HepG2 (cell line): ENCODE measurements at regions not wholly inside any gene's neighbourhood (a gene's known extent, or its start where the extent isn't known, plus 50 kb on each side); places are given as distances from the start of the nearest gene placed in this dataset.

Source experiments
- ATAC-seq: fragments of 200-7000 bp; cut with Tn5 transposase; 3 replicates; pipeline ENCODE4 v1.9.1; 2020; ENCODE audit warnings: mild to moderate bottlenecking, moderate library complexity
- BruUV-seq: library from RNA; stranded (reverse); fragments of 400-500 nt; replicated peaks from 2 replicates; lab custom pipeline; 2021; lab: Mats Ljungman, UMichigan
- CTCF ChIA-PET: fragments of 300-600 bp; formaldehyde crosslinking; extraction: SDS; loops from one replicate; lab custom pipeline; 2021; ENCODE audit warnings: low total read pairs, inconsistent platforms, low intra/inter-chr PET ratio; lab: Yijun Ruan, JAX
- POLR2A ChIA-PET: fragments of 350-600 bp; sonication (Branson Sonifier 250); formaldehyde crosslinking; loops from one replicate; lab custom pipeline; 2020; ENCODE audit warnings: antibody characterized with exemption, inconsistent platforms; lab: Yijun Ruan, JAX
- DNase-seq: peaks from one replicate; pipeline ENCODE4 v3.0.0-alpha.2; 2015; ENCODE audit warnings: low spot score
- FAIRE-seq: peaks from 3 replicates; lab custom pipeline; 2011; peaks lifted over from hg19 to GRCh38; lab: Jason Lieb, UNC
- H2AFZ ChIP-seq: one replicate; pipeline ENCODE4 v1.6.1; 2011; ENCODE audit warnings: low read length, inconsistent platforms
- H3K27ac ChIP-seq: fragments of 300-600 bp; 3 replicates; pipeline ENCODE4 v1.8.0; 2011; ENCODE audit warnings: mixed run types, mild to moderate bottlenecking, mixed read lengths, low read length, inconsistent platforms; ENCODE audit not compliant: insufficient read depth; ENCODE audit errors: extremely low read length
- H3K27me3 ChIP-seq, 2 experiments: fragments of 200-600 bp in 1 of 2; 2 replicates in 1 of 2; 3 replicates in 1 of 2; pipeline versions ENCODE4 v1.6.0 to v1.8.0; 2011; ENCODE audit warnings: low read length in 2 of 2, mild to moderate bottlenecking in 2 of 2, moderate library complexity in 2 of 2, inconsistent platforms in 1 of 2; ENCODE audit not compliant: insufficient read depth in 2 of 2, control insufficient read depth in 1 of 2
- H3K36me3 ChIP-seq, 2 experiments: fragments of 200-600 bp in 1 of 2; replicated peaks in 1 of 2; 2 replicates in 1 of 2; 3 replicates in 1 of 2; pipeline versions ENCODE4 v1.5.1 to v1.8.0; 2011; ENCODE audit warnings: low read length in 2 of 2, inconsistent platforms in 1 of 2; ENCODE audit not compliant: insufficient read depth in 2 of 2, control insufficient read depth in 1 of 2
- H3K4me1 ChIP-seq: 2 replicates; pipeline ENCODE4 v1.5.1; 2012; ENCODE audit warnings: low read length, inconsistent platforms; ENCODE audit not compliant: insufficient read depth
- H3K4me2 ChIP-seq: 2 replicates; pipeline ENCODE4 v1.6.0; 2011; ENCODE audit warnings: low read depth, low read length, inconsistent platforms
- H3K4me3 ChIP-seq, 3 experiments: fragments of 200-600 bp in 1 of 3; sonication (generic), shearing (Covaris generic) in 1 of 3; replicated peaks in 1 of 3; 2 replicates each; pipeline ENCODE4 v1.5.1; 2011 to 2016; ENCODE audit warnings: low read length in 3 of 3, inconsistent platforms in 2 of 3, low read depth in 2 of 3, mild to moderate bottlenecking in 2 of 3, control low read depth in 1 of 3, mixed read lengths in 1 of 3; ENCODE audit not compliant: insufficient read depth in 1 of 3
- H3K79me2 ChIP-seq: one replicate; pipeline ENCODE4 v1.6.1; 2011; ENCODE audit warnings: low read length, inconsistent platforms; ENCODE audit not compliant: insufficient read depth
- H3K9ac ChIP-seq: 2 replicates; pipeline ENCODE4 v1.6.0; 2011; ENCODE audit warnings: mild to moderate bottlenecking, low read depth, low read length, inconsistent platforms; ENCODE audit not compliant: insufficient read depth
- H3K9me3 ChIP-seq: 2 replicates; pipeline ENCODE4 v1.5.1; 2012; ENCODE audit warnings: mild to moderate bottlenecking, low read length
- H4K20me1 ChIP-seq: 2 replicates; pipeline ENCODE4 v1.6.0; 2011; ENCODE audit warnings: inconsistent platforms, mild to moderate bottlenecking, low read length, moderate library complexity; ENCODE audit not compliant: insufficient read depth
- DMTF1 ChIP-seq: sonication (generic); formaldehyde crosslinking; IDR thresholded peaks from 2 replicates; pipeline ENCODE4 v1.4.0; 2020; ENCODE audit warnings: mild to moderate bottlenecking, missing genetic modification reagents
- NFIB ChIP-seq: sonication (generic); formaldehyde crosslinking; IDR thresholded peaks from 2 replicates; pipeline ENCODE4 v1.9.0; 2021; ENCODE audit warnings: missing genetic modification reagents, mild to moderate bottlenecking, borderline replicate concordance
- RAD51 ChIP-seq: fragments of 450-650 bp; IDR thresholded peaks from 2 replicates; pipeline ENCODE4 v1.6.1; 2016; ENCODE audit warnings: borderline replicate concordance
- SMAD3 ChIP-seq: sonication (generic); formaldehyde crosslinking; IDR thresholded peaks from 2 replicates; pipeline ENCODE4 v1.4.0; 2020; ENCODE audit warnings: missing genetic modification reagents
- TEAD2 ChIP-seq: sonication (generic); formaldehyde crosslinking; IDR thresholded peaks from 2 replicates; pipeline ENCODE4 v1.9.0; 2021; ENCODE audit warnings: missing genetic modification reagents
- ZFY ChIP-seq: sonication (generic); formaldehyde crosslinking; IDR thresholded peaks from 2 replicates; pipeline ENCODE4 v1.4.0; 2020; ENCODE audit warnings: missing genetic modification reagents
- ZNF354B ChIP-seq: sonication (generic); formaldehyde crosslinking; IDR thresholded peaks from 2 replicates; pipeline ENCODE4 v1.8.0; 2022; ENCODE audit warnings: mild to moderate bottlenecking, missing genetic modification reagents
- ZNF558 ChIP-seq: sonication (generic); formaldehyde crosslinking; IDR thresholded peaks from 2 replicates; pipeline ENCODE4 v1.9.0; 2022; ENCODE audit warnings: mild to moderate bottlenecking, missing genetic modification reagents, borderline replicate concordance
- ZNF598 ChIP-seq: sonication (generic); formaldehyde crosslinking; IDR thresholded peaks from 2 replicates; pipeline ENCODE4 v1.5.1; 2020; ENCODE audit warnings: mild to moderate bottlenecking, missing genetic modification reagents, borderline replicate concordance
- WGBS: methylation state at CpG from one replicate; pipeline ENCODE4 v1.1.6; 2017; ENCODE audit warnings: low lambda C conversion rate; 5-methylcytosine and 5-hydroxymethylcytosine counted together
- in situ Hi-C: cut with HindIII; loops from 2 replicates; pipeline ENCODE4 v1.10.0; 2017; ENCODE audit warnings: low pct_unique_long_range_greater_than_20kb; ENCODE audit not compliant: extremely low pct_ligation_motif_present
- intact Hi-C: fragments of 100-400 bp; cut with micrococcal nuclease; formaldehyde crosslinking; loops from one replicate; pipeline ENCODE4 v1.10.0; 2022; ENCODE audit not compliant: unreplicated experiment
- TF ChIP-seq, protein P1 (sequence below): fragments of 450-650 bp; IDR thresholded peaks from 2 replicates; pipeline ENCODE4 v1.6.1; 2017; ENCODE audit warnings: mild to moderate bottlenecking

DNA sequence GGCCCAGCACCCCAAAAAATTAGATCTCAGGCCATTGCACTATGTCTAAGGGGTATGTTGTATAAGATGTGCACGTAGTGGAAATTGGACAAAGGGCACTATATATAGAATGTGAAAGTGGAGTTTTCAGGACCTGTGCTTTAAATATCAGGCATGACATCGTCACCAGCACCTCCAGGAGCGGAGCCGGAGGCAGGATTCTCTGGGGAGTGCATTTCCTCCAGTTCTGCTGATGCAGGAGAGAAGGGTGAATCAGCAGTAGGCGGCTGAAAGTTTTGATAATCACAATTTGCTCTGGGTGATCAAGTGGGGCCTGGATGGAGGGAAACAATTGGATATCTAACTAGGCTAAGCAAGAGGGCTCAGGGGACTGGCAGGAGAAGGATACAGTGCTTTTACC, 69.1 kb upstream of the NTM start:
- no TSS peak for BruUV-seq
- no peak for FAIRE-seq
- TF ChIP-seq RAD51, result no peak
- no peak for TF ChIP-seq ZFY (CRISPR knock-in tag)
- TF ChIP-seq ZNF558 (CRISPR knock-in tag), result no peak
- TF ChIP-seq TEAD2 (CRISPR knock-in tag), result no peak
- TF ChIP-seq DMTF1 (CRISPR knock-in tag), result no peak
- TF ChIP-seq, protein P1, sequence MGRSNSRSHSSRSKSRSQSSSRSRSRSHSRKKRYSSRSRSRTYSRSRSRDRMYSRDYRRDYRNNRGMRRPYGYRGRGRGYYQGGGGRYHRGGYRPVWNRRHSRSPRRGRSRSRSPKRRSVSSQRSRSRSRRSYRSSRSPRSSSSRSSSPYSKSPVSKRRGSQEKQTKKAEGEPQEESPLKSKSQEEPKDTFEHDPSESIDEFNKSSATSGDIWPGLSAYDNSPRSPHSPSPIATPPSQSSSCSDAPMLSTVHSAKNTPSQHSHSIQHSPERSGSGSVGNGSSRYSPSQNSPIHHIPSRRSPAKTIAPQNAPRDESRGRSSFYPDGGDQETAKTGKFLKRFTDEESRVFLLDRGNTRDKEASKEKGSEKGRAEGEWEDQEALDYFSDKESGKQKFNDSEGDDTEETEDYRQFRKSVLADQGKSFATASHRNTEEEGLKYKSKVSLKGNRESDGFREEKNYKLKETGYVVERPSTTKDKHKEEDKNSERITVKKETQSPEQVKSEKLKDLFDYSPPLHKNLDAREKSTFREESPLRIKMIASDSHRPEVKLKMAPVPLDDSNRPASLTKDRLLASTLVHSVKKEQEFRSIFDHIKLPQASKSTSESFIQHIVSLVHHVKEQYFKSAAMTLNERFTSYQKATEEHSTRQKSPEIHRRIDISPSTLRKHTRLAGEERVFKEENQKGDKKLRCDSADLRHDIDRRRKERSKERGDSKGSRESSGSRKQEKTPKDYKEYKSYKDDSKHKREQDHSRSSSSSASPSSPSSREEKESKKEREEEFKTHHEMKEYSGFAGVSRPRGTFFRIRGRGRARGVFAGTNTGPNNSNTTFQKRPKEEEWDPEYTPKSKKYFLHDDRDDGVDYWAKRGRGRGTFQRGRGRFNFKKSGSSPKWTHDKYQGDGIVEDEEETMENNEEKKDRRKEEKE, result no peak
- TF ChIP-seq ZNF354B (CRISPR knock-in tag), result no peak
- no peak for TF ChIP-seq ZNF598 (CRISPR knock-in tag)
- no peak for TF ChIP-seq SMAD3
- no peak for TF ChIP-seq NFIB (CRISPR knock-in tag)
- H3K27me3 ChIP-seq, result peaks cover 0 to 37% of the 10 kb centered on the region in 2 experiments; a peak in 3 of 5 replicates
- H3K27ac ChIP-seq, result no peak overlapping the region
- WGBS, result 10% methylated on average over 5 of the region's 5 CpGs
- DNase-seq, result no peak
- H2AFZ ChIP-seq, result no peak overlapping the region
- H3K79me2 ChIP-seq, result no peaks in the 10 kb centered on the region
- intact Hi-C loops (no loop called here), in situ Hi-C loops (no loop called here)
- no peak overlapping the region for H3K9ac ChIP-seq
- no peaks in the 10 kb centered on the region for H3K4me1 ChIP-seq
- no peaks in the 10 kb centered on the region for H3K36me3 ChIP-seq
- ChIA-PET CTCF (no interaction called here), POLR2A (no interaction called here)
- no peak overlapping the region for H3K4me2 ChIP-seq
- no peak overlapping the region for H3K4me3 ChIP-seq
- no peaks in the 10 kb centered on the region for H4K20me1 ChIP-seq
- no peaks in the 10 kb centered on the region for H3K9me3 ChIP-seq
- no peak for ATAC-seq
